Smooth muscle cell (in vitro differentiated cells): ENCODE measurements at regions not wholly inside any gene's neighbourhood (a gene's known extent, or its start where the extent isn't known, plus 50 kb on each side); places are given as distances from the start of the nearest gene placed in this dataset.

Source experiments
- DNase-seq: peaks from one replicate; lab custom pipeline; 2025; ENCODE audit not compliant: unreplicated experiment; lab: John Stamatoyannopoulos, UW
- H2AFZ ChIP-seq: fragments of 200-600 bp; sonication (generic); 2 replicates; pipeline ENCODE4 v1.6.0; 2016; ENCODE audit warnings: antibody characterized with exemption, low read depth, mild to moderate bottlenecking
- H3F3A ChIP-seq: fragments of 200-600 bp; sonication (generic); 2 replicates; pipeline ENCODE4 v1.6.0; 2017; ENCODE audit warnings: antibody characterized with exemption, low read depth
- H3K27ac ChIP-seq: fragments of 200-600 bp; sonication (generic); 2 replicates; pipeline ENCODE4 v1.5.1; 2016; ENCODE audit warnings: low read depth, mild to moderate bottlenecking
- H3K27me3 ChIP-seq: fragments of 200-600 bp; sonication (generic); 2 replicates; pipeline ENCODE4 v1.6.1; 2016; ENCODE audit warnings: low read depth, mild to moderate bottlenecking
- H3K36me3 ChIP-seq: fragments of 200-600 bp; sonication (generic); 2 replicates; pipeline ENCODE4 v1.5.1; 2016; ENCODE audit warnings: low read depth
- H3K4me1 ChIP-seq: fragments of 200-600 bp; sonication (generic); 2 replicates; pipeline ENCODE4 v1.5.1; 2016; ENCODE audit warnings: low read depth
- H3K4me2 ChIP-seq: fragments of 200-600 bp; sonication (generic); 2 replicates; pipeline ENCODE4 v1.6.0; 2016; ENCODE audit warnings: mild to moderate bottlenecking
- H3K4me3 ChIP-seq: fragments of 200-600 bp; sonication (generic); 2 replicates; pipeline ENCODE4 v1.5.1; 2016; ENCODE audit warnings: mild to moderate bottlenecking
- H3K79me2 ChIP-seq: fragments of 200-600 bp; sonication (generic); 2 replicates; pipeline ENCODE4 v1.6.0; 2016; ENCODE audit warnings: low read depth, mild to moderate bottlenecking
- H3K9ac ChIP-seq: fragments of 200-600 bp; sonication (generic); 2 replicates; pipeline ENCODE4 v1.6.0; 2016; ENCODE audit warnings: low read depth
- H3K9me3 ChIP-seq: fragments of 200-600 bp; sonication (generic); replicated peaks from 2 replicates; pipeline ENCODE4 v1.5.1; 2016; ENCODE audit warnings: low read depth
- H4K20me1 ChIP-seq: fragments of 200-600 bp; sonication (generic); 2 replicates; pipeline ENCODE4 v1.6.0; 2016; ENCODE audit warnings: low read depth
- WGBS: methylation state at CpG from one replicate; pipeline ENCODE4 v1.1.7; 2016; ENCODE audit warnings: low lambda C conversion rate; 5-methylcytosine and 5-hydroxymethylcytosine counted together
- TF ChIP-seq, protein P1 (sequence below): fragments of 200-600 bp; sonication (generic); IDR thresholded peaks from 2 replicates; pipeline ENCODE4 v1.5.1; 2017; ENCODE audit warnings: borderline replicate concordance, mild to moderate bottlenecking, antibody characterized with exemption; ENCODE audit not compliant: insufficient read depth, poor library complexity, severe bottlenecking

DNA sequence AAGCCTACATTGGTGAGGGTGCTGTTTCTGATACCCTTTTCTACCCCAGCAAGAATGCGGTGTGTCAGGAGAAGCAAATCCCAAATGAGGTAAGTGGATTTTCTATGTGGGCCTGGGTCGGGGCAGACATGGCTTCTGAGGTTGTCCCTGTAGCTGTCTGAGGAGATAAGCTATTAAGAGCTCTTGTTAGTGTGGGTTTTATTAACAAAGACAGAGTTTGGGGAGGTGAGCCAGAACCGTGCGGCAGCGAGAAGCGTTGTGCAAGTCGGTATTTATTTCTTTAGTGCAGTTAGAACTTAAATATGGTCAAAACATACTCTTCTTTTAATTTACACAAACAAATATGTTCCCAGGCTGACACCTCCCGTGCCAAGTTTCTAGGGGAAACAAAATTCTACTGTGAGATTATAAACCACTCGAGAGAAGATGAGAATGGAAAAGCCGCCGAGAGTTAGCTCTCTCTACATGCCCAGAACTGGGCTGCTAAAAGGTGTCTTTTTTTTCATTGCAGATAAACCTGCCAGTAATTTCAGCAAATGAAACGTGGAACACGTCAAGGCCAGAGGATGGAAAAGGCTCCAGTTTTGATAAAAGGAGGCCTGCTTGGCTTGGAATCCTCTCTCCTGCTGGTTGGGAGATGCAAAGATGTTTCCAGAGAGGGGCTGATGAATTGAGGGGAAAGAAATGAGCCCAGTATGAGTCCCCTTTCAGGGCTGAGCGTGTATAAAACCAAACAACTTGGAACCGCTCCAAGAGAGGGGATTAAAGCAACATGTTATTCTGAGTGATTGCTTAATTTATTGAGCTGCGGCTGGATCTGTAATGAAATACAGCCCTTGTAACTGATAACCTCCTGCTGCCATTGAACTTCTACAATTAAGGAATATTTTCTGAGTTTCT lies 254.6 kb downstream of the MRTFB start:
- no peak overlapping the region for H3K9ac ChIP-seq
- TF ChIP-seq, protein P1, sequence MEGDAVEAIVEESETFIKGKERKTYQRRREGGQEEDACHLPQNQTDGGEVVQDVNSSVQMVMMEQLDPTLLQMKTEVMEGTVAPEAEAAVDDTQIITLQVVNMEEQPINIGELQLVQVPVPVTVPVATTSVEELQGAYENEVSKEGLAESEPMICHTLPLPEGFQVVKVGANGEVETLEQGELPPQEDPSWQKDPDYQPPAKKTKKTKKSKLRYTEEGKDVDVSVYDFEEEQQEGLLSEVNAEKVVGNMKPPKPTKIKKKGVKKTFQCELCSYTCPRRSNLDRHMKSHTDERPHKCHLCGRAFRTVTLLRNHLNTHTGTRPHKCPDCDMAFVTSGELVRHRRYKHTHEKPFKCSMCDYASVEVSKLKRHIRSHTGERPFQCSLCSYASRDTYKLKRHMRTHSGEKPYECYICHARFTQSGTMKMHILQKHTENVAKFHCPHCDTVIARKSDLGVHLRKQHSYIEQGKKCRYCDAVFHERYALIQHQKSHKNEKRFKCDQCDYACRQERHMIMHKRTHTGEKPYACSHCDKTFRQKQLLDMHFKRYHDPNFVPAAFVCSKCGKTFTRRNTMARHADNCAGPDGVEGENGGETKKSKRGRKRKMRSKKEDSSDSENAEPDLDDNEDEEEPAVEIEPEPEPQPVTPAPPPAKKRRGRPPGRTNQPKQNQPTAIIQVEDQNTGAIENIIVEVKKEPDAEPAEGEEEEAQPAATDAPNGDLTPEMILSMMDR, result no peak
- H3K27ac ChIP-seq, result peak overlapping the region; percentile 0
- no peaks in the 10 kb centered on the region for H3K27me3 ChIP-seq
- H4K20me1 ChIP-seq, result peaks cover 80% of the 10 kb centered on the region
- peaks cover 8% of the 10 kb centered on the region for H3K4me1 ChIP-seq
- DNase-seq, result no peak
- no peak overlapping the region for H3K4me2 ChIP-seq
- H3K9me3 ChIP-seq, result no peaks in the 10 kb centered on the region
- H3K36me3 ChIP-seq, result peaks cover 5% of the 10 kb centered on the region
- 63% methylated on average over 16 of the region's 16 CpGs for WGBS
- H3F3A ChIP-seq, result peaks cover 16% of the 10 kb centered on the region
- no peak overlapping the region for H3K4me3 ChIP-seq
- H3K79me2 ChIP-seq, result peaks cover 49% of the 10 kb centered on the region
- no peak overlapping the region for H2AFZ ChIP-seq

DNA sequence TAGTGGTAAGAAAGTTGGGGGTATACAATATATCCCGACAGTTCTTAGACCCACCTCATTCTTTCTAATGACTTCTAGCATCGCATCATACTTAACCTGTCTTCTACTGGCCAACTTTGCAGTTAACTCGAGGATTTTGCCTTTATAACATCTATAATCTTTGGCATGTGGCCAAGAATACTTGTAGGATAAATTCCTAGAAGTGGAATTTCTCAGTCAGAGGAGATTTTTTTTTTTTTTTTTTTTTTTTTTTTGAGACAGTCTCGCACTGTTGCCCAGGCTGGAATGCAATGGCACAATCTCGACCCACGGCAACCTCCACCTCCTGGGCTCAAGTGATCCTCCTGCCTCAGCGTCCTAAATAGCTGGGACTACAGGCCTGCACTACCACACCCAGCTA lies 253.5 kb downstream of the MRTFB start:
- Histone ChIP-seq H3F3A (peaks cover 16% of the 10 kb centered on the region), H3K4me2 (peak overlapping the region; percentile 57), H2AFZ (no peak overlapping the region), H3K4me1 (peaks cover 8% of the 10 kb centered on the region), H3K36me3 (peaks cover 5% of the 10 kb centered on the region), H3K4me3 (no peak overlapping the region), H3K79me2 (peaks cover 61% of the 10 kb centered on the region), H3K27me3 (no peaks in the 10 kb centered on the region), H3K9me3 (no peaks in the 10 kb centered on the region), H3K9ac (no peak overlapping the region), H3K27ac (peak overlapping the region; percentile 11), H4K20me1 (peaks cover 86% of the 10 kb centered on the region)
- TF ChIP-seq, protein P1, result no peak
- 46% methylated on average over 7 of the region's 7 CpGs for WGBS
- DNase-seq, result no peak

DNA sequence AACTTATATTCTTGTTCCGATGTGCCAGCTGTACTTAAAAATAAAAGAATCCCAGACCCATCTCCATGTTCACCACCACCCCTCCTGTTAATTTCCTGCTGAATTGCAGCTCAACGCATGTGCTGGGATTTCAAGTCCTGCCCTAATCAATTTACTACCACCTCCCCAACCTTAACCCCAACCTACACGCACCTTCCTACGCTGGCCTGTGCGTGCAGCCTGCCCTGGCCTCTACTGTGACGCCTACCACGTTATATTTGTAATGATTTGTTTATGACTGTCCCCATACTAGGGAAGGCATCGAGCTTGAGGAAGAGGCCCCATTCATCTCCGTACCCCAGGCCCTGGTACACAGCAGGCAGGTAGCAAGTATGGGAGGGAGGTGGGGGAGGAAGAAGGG lies 251.1 kb downstream of the MRTFB start:
- DNase-seq, result no peak
- TF ChIP-seq, protein P1, result no peak
- Histone ChIP-seq H4K20me1 (peaks cover 94% of the 10 kb centered on the region), H3K27me3 (no peaks in the 10 kb centered on the region), H3K27ac (no peak overlapping the region), H2AFZ (no peak overlapping the region), H3K9me3 (no peaks in the 10 kb centered on the region), H3K4me1 (peaks cover 8% of the 10 kb centered on the region), H3F3A (peaks cover 16% of the 10 kb centered on the region), H3K4me3 (no peak overlapping the region), H3K9ac (no peak overlapping the region), H3K36me3 (no peaks in the 10 kb centered on the region), H3K79me2 (peaks cover 74% of the 10 kb centered on the region), H3K4me2 (no peak overlapping the region)
- WGBS, result 96% methylated on average over 9 of the region's 9 CpGs
